Esophagus (tissue), 2 donors: ENCODE measurements at regions not wholly inside any gene's neighbourhood (a gene's known extent, or its start where the extent isn't known, plus 50 kb on each side); places are given as distances from the start of the nearest gene placed in this dataset.
"Not testable (repeated sequence)": the region's sequence is repeated elsewhere in the genome, so short reads cannot be mapped to it uniquely, and the experiment has no call there.

ENCODE experiments used
- H3K27ac ChIP-seq, 2 donors: one replicate each; pipeline ENCODE4 v1.5.1; 2013; ENCODE audit warnings: low read depth in 2 of 2, mild to moderate bottlenecking in 2 of 2, inconsistent platforms in 1 of 2, low read length in 1 of 2, moderate library complexity in 1 of 2
- H3K27me3 ChIP-seq, 2 donors: one replicate each; pipeline ENCODE4 v1.6.1; 2013; ENCODE audit warnings: low read length in 2 of 2, control low read depth in 1 of 2, mild to moderate bottlenecking in 1 of 2; ENCODE audit not compliant: insufficient read depth in 2 of 2, control insufficient read depth in 1 of 2
- H3K36me3 ChIP-seq, 2 donors: one replicate each; pipeline ENCODE4 v1.6.1; 2013; ENCODE audit warnings: low read length in 1 of 2; ENCODE audit not compliant: control insufficient read depth in 2 of 2, insufficient read depth in 2 of 2
- H3K4me1 ChIP-seq, 2 donors: one replicate each; pipeline ENCODE4 v1.6.1; 2013; ENCODE audit warnings: low read length in 1 of 2; ENCODE audit not compliant: control insufficient read depth in 2 of 2, insufficient read depth in 2 of 2
- H3K4me3 ChIP-seq, 2 donors: one replicate each; pipeline ENCODE4 v1.5.1; 2013; ENCODE audit warnings: low read length in 2 of 2, mild to moderate bottlenecking in 2 of 2, low read depth in 1 of 2, moderate library complexity in 1 of 2
- H3K9me3 ChIP-seq, 2 donors: one replicate each; pipeline ENCODE4 v1.6.1; 2013; ENCODE audit warnings: mild to moderate bottlenecking in 2 of 2, low read depth in 1 of 2, low read length in 1 of 2, moderate library complexity in 1 of 2; ENCODE audit not compliant: control insufficient read depth in 2 of 2, insufficient read depth in 1 of 2
- WGBS, 2 donors: extraction: QIAGEN DNeasy Blood & Tissue Kit; methylation state at CpG; one replicate each; pipeline ENCODE4 v1.1.7; 2013; 5-methylcytosine and 5-hydroxymethylcytosine counted together
- donor health status: healthy with polysubstance abuse.
- donor health status: Bipolar disorder and iron deficiency.

GRCh38 chr1:234814235-234814634 is 204.3 kb upstream of the IRF2BP2 start:
- whole genome bisulfite sequencing, 2 donors, result 62 to 71% methylated on average over 3 of the region's 7 CpGs
- H3K9me3 ChIP-seq, H3K36me3 ChIP-seq, H3K27ac ChIP-seq, H3K4me3 ChIP-seq, H3K27me3 ChIP-seq, H3K4me1 ChIP-seq: not testable (repeated sequence)

GRCh38 chr1:234811824-234812223 is 201.8 kb upstream of the IRF2BP2 start:
- WGBS, 2 donors, result 49 to 66% methylated on average over 6 of the region's 6 CpGs
- H3K4me3 ChIP-seq, H3K4me1 ChIP-seq, H3K9me3 ChIP-seq, H3K27me3 ChIP-seq, H3K36me3 ChIP-seq: not testable (repeated sequence)
- peak overlapping the region; percentile 31 to 39 for H3K27ac ChIP-seq

GRCh38 chr1:234810726-234811125 is 200.7 kb upstream of the IRF2BP2 start:
- H3K4me1 ChIP-seq, H3K36me3 ChIP-seq, H3K9me3 ChIP-seq, H3K27ac ChIP-seq, H3K4me3 ChIP-seq, H3K27me3 ChIP-seq: not testable (repeated sequence)
- WGBS, 2 donors, result 79 to 90% methylated on average over 2 to 3 of the region's 4 CpGs

- peak overlapping the region in 1 of 2 donors; percentile 60 for H3K27ac ChIP-seq
- not testable (repeated sequence) for H3K4me3 ChIP-seq, H3K9me3 ChIP-seq, H3K36me3 ChIP-seq, H3K27me3 ChIP-seq, H3K4me1 ChIP-seq
- 75 to 84% methylated on average over 3 to 5 of the region's 5 CpGs for WGBS, 2 donors
These were observed 199.9 kb upstream of the IRF2BP2 start for GRCh38 chr1:234809854-234810245.

GRCh38 chr1:234808943-234809853 is 199.2 kb upstream of the IRF2BP2 start:
- 53 to 68% methylated on average over 11 to 15 of the region's 23 CpGs for WGBS, 2 donors

GRCh38 chr1:234808459-234808858 is 198.5 kb upstream of the IRF2BP2 start:
- H3K4me1 ChIP-seq, H3K9me3 ChIP-seq, H3K27me3 ChIP-seq, H3K4me3 ChIP-seq, H3K36me3 ChIP-seq, H3K27ac ChIP-seq: not testable (repeated sequence)
- WGBS, 2 donors, result 47 to 71% methylated on average over 3 to 4 of the region's 7 CpGs

More at GRCh38 chr1:234808943-234809853, 199.2 kb upstream of the IRF2BP2 start:
- H3K9me3 ChIP-seq, H3K36me3 ChIP-seq, H3K4me1 ChIP-seq, H3K27me3 ChIP-seq, H3K4me3 ChIP-seq: not testable (repeated sequence)
- peak overlapping the region in 1 of 2 donors; percentile 60 for H3K27ac ChIP-seq

GRCh38 chr1:234807705-234808104 is 197.7 kb upstream of the IRF2BP2 start:
- H3K4me3 ChIP-seq, result not testable (repeated sequence)

GRCh38 chr1:234802586-234802985 is 192.6 kb upstream of the IRF2BP2 start:
- WGBS, 2 donors, result 91 to 93% methylated on average over 7 of the region's 7 CpGs
- not testable (repeated sequence) for H3K36me3 ChIP-seq, H3K27ac ChIP-seq, H3K27me3 ChIP-seq, H3K9me3 ChIP-seq, H3K4me3 ChIP-seq, H3K4me1 ChIP-seq

More at GRCh38 chr1:234807705-234808104, 197.7 kb upstream of the IRF2BP2 start:
- not testable (repeated sequence) for H3K27me3 ChIP-seq, H3K36me3 ChIP-seq, H3K4me1 ChIP-seq, H3K27ac ChIP-seq, H3K9me3 ChIP-seq
- 77% methylated on average over 3 of the region's 8 CpGs for WGBS, 2 donors

- not testable (repeated sequence) for H3K4me1 ChIP-seq, H3K4me3 ChIP-seq, H3K9me3 ChIP-seq, H3K27ac ChIP-seq, H3K36me3 ChIP-seq, H3K27me3 ChIP-seq
- WGBS, 2 donors, result 93% methylated on average over 4 of the region's 4 CpGs
These were observed 191.7 kb upstream of the IRF2BP2 start for GRCh38 chr1:234801636-234802035.

GRCh38 chr1:234801147-234801546 is 191.2 kb upstream of the IRF2BP2 start:
- not testable (repeated sequence) for H3K9me3 ChIP-seq, H3K27me3 ChIP-seq, H3K4me3 ChIP-seq, H3K4me1 ChIP-seq, H3K27ac ChIP-seq, H3K36me3 ChIP-seq
- WGBS, 2 donors, result no CpG with 5 or more reads among the region's 2 CpGs
